HG02970 (cell line): ENCODE measurements at regions not wholly inside any gene's neighbourhood (a gene's known extent, or its start where the extent isn't known, plus 50 kb on each side); places are given as distances from the start of the nearest gene placed in this dataset.
"Not testable (repeated sequence)": the region's sequence is repeated elsewhere in the genome, so short reads cannot be mapped to it uniquely, and the experiment has no call there.

Experiments used
- ATAC-seq: cut with Tn5 transposase; IDR thresholded peaks from one replicate; pipeline ENCODE4 v1.9.1; 2021; ENCODE audit warnings: mild to moderate bottlenecking, moderate library complexity, moderate number of reproducible peaks; ENCODE audit not compliant: unreplicated experiment, low FRiP score

DNA sequence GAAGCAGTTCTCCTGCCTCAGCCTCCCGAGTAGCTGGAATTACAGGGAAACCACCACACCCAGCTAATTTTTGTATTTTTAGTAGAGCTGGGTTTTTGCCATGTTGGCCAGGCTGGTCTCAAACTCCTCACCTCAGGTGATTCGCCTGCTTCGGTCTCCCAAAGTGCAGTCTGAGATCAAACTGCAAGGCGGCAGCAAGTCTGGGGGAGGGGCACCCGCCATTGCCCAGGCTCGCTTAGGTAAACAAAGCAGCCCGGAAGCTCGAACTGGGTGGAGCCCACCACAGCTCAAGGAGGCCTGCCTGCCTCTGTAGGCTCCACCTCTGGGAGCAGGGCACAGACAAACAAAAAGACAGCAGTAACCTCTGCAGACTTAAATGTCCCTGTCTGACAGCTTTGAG, 725.2 kb upstream of the ANKRD30A start:
- ATAC-seq: not testable (repeated sequence)

DNA sequence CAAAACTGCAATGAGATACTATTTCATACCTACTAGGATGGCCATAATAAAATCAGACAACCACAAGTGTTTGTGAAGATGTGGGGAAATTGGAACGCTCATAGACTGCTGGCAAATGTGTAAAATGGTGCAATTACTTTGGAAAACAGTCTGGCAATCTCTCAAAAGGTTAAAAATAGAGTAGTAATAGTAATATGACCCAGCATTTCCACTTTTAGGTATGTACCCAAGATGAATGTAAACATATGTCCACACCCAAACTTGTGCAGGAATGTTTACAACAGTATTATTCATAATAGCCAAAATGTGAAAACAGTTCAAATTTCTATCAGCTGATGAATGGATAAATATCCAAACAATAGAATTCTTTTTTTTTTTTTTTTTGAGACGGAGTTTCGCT, 731.6 kb upstream of the ANKRD30A start:
- no peak for ATAC-seq

DNA sequence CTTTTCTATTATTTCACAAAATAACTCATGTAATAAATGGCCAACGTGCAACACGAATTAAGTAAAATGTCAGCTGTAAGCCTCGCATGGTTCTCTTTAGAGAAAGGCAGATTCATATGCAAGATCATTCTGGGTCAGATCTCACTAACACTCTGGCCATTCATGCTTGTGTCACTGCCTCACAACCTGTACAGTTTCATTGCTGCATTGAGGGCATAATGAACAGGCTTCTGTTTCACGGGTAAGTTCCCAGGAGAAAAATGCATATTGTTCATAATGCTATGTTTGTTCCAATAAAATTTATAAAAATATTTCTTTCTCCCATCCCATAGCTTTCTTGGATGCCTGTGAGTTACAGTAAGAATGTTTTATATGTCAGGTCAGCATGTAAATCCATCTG, 734.0 kb upstream of the ANKRD30A start:
- no peak for ATAC-seq

DNA sequence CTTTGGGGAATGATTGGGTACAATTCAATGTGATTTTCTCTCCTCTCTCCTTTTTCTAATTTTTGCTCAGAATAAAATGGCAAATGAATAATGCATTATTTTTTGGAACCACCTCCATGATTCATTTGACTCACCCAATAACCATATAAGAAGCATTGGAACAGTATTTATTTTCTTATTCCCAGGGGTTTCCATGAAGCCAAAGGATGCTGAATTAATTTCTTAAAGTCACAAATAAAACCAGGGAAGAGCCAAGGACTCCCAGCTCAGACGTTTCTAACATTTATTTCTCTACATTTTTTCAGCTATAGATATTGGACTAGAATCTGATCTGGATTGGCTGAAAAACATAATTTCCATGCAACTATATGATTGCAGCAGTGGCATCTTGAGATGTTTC, 735.2 kb upstream of the ANKRD30A start:
- ATAC-seq: no peak

DNA sequence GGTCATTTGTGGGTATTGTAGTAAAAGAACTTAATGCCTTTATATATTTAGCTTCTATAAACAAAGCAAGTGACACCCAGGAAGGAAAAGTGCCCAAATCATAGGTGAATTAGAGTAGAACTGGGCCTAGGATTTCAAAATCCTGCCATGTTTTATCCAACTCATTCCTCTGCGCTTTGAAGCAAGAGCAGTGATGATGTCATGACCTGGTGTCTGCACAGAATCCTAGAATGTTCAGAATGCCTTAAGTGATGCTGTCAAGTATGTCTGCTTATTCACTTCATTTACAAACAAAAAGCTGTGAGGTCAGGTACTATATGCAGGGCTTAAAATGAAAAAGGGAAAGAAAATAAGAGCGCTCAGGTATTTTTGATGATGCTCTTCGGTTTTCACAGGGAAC, 737.2 kb upstream of the ANKRD30A start:
- no peak for ATAC-seq

DNA sequence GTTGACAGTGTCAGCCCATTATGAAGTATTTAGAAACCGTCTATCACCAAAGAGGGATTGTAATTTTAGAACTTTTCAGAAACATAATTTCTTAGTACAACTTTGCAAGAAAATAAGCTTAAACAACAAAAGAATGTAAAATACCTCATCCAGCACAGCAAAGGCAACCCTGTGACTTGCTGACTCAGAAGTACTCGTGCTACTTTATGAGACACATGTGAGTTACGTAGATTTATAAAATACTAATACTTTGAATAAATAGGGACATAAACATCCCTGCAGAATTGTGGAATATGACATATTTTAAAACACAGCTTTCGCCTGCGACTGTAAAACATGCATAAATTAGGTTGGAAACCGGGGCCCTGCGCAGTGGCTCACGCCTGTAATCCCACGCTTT, 739.7 kb upstream of the ANKRD30A start:
- no peak for ATAC-seq

DNA sequence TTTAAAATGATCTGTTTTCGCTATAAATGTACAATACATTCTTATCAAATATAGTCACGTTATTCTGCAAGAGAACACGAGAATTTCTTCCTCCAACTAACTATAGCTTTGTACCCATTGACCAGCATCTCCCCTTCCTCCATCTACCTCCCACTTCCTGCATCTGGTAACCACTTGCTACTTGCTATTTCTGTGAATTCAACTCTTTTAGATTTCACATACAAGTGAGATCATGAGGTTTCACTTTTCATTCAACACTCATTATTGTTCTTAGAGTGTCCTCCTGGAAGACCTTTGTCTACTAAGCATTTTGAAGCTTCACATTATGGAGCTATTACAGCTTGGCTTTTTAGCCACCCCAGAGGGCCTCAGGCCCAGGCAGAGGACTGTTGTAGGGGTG, 741.3 kb upstream of the FZD8 start:
- ATAC-seq: no peak

DNA sequence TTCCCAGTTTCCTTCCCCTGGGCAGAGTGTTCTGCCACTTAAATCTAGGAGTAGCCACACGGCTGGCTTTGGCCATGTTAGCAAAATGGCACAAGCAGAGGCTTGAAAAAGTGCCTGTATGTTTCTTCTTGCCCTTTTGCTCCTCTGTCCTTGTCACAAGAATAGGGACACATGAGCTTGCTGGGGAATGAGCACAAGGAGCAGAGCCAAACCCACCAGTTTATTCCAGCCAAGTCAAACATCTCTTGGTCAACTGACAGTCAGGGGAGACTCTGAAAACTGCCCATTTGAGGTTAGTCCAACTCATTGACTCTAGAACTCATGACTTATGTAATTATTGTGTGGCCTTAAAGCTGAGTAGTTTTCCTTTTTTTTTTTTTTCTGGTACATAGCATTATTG, 739.7 kb upstream of the FZD8 start:
- no peak for ATAC-seq

DNA sequence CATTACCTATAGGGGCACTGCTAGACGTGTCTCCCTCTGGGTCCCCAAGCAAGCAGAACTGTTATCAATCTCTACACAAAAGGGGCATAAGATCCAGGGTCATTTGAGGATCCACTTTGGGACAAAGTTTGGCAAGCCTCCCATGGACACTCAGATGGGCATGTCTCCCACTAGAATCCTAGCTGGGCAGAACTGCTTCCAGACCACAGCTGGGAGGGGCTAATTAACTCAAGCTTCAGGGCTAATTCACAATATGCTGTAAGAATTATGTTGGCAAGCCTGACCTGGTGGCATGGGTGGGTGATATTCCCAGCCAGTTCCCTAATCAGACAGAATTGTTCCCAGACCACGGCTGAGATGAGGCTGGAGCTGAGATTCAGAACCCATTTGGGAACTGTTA, 738.4 kb upstream of the FZD8 start:
- ATAC-seq: no peak

DNA sequence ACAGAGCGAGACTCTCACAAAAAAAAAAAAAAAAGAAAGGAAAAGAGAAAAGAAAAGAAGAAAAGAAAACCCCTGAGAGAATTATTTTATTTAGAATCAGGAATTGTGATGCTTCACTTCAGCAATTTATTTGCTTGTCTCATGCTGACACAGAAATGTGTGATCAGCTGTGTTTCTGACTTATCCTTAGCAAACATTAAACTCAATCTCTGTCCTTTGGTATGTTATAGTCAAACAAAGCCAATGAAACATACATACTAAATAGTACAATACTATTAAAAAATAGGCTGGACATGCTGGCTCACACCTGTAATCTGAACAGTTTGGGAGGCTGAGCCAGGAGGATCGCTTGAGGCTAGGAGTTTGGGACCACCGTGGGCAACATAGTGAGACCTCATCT, 733.0 kb upstream of the FZD8 start:
- ATAC-seq: no peak

DNA sequence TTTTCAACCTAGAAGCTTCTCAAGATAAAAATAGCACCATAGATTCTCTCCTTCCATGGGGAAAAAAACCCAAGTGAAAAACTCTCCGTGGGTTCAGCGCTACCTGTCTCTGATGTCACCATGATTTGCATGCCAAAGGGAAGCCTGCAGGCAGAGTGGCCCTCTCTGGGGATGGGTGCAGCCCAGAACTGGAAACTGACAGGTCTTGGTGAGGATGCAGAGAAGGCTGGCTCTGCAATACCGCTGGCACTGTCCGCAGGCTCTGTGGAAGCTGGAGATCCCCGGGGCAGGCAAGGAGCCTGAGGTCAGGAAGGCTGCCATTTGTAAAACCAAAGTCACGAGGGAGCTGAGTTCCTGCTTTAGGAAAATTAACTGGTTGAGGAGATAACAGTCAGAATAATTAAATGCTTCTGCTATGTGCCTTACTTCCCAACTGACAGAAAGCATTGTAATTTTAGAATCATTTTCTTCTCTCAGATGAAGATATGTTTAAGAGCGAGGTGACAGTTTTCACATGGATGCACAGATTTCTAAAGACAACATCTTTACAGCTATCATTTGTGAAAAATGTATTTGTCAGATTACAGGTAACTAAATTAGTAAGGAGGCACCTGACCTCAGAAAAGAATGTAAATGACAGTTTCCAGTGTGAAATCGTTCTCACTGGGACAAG, 731.5 kb upstream of the FZD8 start:
- no peak for ATAC-seq

DNA sequence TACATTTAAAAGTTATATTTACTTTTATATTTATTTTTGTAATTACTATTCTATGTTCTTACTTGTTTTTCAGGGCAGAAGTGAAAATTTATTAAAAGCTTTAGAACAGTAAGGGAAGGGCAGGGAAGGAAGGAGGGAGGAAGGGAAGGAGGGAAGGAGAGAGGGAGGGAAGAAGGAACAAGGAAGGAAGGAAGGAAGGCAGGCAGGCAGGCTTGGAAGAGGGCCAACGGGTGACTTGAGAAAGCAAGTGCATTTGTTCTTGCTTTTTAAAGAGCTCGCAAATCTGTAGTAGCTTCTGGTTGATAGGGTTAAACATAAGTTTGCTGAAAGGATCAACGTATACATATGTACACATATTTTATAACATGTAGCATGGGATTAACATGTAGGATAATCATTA, 725.3 kb upstream of the FZD8 start:
- ATAC-seq: no peak

DNA sequence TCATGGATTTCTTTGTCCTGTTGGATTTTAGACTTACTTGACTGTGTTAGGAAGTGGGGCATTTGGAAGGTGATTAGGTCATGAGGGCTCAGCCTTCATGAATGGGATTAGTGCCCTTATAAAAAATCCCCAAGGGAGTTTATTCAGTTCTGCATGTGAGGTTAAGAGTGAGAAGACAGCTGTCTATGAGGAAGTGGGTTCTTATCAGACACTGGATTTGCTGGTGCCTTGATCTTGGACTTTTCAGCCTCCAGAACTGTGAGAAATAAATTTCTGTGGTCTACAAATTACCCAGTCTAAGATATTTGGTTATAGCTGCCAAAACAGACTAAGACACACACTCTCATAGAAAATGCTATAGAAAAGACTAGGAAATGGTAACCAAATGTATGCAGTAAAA, 724.7 kb upstream of the FZD8 start:
- no peak for ATAC-seq

DNA sequence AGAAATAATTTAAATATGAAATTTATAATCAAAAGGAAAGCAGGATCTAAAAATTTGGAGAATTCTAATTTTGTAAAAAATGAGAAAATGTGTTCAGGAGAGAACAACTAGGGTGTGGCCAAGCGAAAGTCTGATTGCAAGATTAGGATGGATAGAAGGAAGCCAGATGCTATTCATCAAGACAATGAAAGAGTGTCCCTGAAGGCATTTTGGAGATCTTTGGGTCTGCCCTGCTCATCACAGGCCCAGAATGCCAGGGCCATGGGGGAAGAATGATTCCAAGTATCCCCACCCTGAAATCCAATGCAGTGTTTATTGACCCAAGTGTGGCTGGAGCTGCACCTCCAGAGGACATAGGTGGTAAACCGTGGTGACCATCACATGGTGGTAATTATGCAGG, 724.0 kb upstream of the FZD8 start:
- no peak for ATAC-seq

DNA sequence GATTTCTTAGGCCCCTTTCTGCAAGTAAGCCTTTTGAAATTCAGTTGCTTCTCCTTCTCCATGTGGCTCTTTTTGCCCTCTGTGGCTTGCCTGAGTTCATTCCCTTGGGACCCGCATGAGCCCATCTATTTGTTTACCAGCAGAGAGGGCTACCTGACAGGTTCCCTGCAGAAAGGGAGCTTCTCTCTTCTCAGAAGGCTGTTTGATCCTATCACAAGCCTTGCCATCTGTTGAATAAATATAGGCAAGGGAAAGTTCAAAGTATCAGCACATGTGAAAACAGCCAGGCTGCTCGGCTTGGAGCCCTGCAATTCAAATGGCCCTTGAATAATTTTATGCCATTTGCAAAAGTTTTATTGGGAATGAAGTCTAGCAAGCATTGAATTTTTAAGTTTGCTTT, 720.2 kb upstream of the FZD8 start:
- ATAC-seq: no peak

DNA sequence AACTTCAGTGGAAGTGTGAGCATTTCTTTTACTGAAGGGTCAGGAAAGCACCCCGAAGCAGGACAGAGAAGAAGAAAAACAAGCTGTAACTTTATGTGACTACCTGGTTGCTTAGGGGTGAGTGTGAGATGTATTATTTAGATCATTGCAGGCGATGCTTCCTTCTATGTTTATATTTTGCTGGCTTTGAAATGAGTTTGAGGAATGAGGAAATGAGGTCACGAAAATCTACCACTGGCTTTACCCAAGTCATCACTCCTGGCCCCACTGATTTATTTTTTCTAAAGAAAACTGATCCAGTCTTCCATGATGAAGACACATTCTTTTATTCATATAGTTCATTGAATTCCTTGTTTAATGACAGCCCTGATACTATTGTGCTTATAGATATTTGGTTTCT, 716.6 kb upstream of the FZD8 start:
- no peak for ATAC-seq

DNA sequence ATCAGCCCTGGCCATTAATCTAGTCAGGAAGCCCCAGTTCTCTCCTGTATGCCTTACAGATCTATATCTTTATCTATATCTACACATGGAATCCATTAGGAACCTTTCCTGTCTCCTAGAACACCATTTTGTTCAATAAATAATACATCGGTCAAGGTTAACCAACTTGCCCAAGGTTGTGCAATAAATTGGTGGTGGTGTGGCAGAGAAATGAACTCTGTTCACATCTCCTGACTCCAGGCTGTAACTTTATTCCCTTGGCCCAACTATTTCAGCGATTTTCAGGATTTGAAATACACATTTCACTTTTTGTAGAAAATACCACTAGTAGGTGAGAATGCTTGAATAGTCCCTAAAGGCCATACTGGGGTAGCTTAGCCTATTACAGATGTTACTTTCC, 712.5 kb upstream of the FZD8 start:
- ATAC-seq: no peak

DNA sequence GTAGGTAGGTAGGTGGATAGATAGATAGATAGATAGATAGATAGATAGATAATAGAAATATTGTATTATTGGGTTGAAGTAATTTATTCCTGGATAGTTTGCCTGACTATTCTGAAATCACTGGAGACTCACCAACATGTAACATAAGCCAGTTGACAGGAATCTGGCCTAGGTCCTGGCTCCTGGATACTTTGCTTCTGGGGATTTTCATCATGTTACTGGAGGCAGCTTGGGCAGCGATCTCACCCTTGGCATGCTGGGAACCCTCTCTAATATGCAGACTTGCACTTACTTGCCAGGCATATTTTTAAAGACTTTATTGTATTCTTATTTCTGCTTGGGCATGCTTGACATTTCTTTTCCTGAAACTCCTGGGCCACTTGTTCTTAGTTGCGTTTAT, 709.1 kb upstream of the FZD8 start:
- no peak for ATAC-seq

DNA sequence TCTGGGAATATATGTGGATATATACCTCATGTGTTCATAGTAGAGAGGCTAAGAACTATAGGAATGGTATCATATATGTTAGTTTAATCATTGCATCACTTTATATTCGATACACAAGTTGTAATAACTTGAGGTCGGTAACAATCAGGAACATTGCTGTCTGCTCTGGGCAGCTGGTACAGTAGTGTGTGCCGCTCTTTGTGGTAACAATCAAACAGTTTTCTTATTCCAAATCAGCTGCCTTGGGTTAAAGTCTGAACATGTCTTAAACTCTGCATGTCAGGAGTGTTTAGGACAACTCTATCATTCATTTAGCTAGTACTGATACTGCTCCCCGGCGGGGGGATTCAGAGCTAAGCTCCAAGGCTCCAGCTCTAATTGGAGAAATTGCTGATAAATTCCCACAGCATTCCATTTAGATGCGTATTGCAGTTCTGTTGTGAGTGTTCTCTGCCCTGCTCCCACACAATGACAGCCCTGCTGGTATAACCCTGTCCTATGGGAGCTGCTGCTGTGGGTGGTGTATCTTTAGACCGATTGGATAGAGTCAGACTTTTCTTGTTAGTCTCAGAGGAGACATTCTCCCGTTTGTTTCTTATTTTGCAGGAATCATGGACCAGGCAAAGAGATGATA, 707.5 kb upstream of the FZD8 start:
- no peak for ATAC-seq

DNA sequence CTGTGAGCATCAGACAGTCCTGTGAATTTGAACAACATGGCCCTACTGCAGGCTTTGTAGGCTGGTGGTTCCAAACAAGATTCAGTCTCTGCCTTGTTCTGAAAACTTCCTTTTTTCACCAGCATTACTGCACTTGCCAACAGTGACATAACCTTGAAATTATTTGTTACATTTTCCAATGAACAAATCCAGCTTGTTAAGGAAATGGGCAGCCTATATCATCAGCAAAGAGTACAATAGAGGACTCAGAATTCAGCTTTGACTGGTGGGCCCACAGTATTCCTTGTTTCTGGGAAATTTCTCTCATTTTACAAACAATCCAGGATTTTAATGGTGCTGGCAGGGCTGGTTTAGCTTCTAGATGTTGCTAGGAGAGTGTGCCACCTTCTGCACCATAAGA, 703.7 kb upstream of the FZD8 start:
- ATAC-seq: no peak

DNA sequence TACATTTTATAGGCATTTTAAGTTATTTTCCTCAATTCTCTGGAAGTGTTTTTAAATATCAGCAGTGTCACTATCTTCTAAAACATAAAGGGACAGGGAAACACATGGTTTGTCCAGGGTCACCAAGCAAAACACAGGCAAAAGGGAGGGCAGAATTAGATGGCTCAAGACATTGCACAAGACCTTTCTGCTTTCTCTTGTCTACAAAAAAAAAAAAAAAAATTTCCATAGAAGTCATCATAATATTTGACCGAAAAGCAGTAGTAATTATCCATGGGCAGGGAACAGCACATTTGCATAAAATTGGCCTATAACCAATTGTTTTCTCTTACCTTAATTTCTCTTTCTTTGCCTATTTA, 703.1 kb upstream of the FZD8 start:
- no peak for ATAC-seq

DNA sequence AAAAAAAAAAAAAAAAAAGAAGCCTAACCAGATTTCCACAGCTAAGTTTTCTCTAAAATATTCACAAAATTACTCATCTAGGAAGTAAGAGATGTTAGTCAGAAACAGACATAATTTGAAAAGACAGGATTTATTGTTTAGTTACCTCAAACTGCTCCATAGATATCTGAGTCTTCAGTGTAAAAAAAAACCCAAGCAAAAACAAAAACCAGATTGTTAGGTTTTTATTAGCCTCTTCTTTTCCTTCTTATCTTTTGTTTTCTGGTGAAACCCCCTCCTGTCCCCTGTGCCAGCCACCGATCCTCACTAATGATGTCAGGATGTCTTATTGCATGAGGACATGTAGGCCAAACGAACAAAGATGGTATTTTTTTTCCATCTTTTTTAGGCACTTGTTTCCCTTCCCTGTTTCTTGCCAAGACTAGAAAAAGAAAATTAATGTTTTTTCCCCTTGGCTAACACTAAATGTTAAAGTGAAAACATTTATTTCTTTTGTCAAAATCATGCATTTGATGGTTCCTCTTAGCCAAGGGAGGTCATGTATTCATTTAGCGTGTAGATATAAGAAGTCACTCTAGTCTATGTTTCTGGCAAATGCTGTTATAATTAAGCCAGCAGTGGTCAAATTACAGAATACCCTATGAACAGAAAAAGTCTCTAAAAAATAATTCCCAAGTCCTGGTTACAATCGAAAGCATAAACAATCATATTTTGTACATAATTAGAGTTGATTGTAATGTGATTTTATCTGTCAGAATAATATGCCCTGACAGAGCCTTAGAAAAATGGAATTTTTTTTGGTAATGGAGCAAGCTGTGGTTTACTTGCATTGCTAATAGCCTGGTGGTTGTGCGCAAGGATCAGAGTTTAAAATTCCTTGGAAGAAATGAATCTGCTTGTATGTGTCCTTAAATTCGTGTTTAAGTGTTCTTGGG, 702.4 kb upstream of the FZD8 start:
- no peak for ATAC-seq
